Right lobe of liver (tissue), 6 donors: ENCODE measurements at regions not wholly inside any gene's neighbourhood (a gene's known extent, or its start where the extent isn't known, plus 50 kb on each side); places are given as distances from the start of the nearest gene placed in this dataset.
"Not testable (repeated sequence)": the region's sequence is repeated elsewhere in the genome, so short reads cannot be mapped to it uniquely, and the experiment has no call there.

Source experiments
- ATAC-seq, 4 donors: fragments of 200-7000 bp; cut with Tn5 transposase; one replicate each; pipeline ENCODE4 v1.9.1; 2020; ENCODE audit warnings: mild to moderate bottlenecking in 4 of 4, moderate library complexity in 4 of 4
- DNase-seq, 3 donors: peaks; one replicate each; pipeline ENCODE4 v3.0.0-alpha.2; 2020
- H3K27ac ChIP-seq, 3 donors: fragments of 200-600 bp; one replicate each; pipeline ENCODE4 v1.8.0; 2022
- H3K27me3 ChIP-seq, 2 donors: fragments of 200-600 bp; one replicate each; pipeline ENCODE4 v1.8.0; 2022
- H3K36me3 ChIP-seq, 4 donors: fragments of 200-600 bp; sonication (generic) in 1 of 4; one replicate each; pipeline versions ENCODE4 v1.5.1 to v1.8.0; 2017 to 2022; ENCODE audit warnings: control low read depth in 1 of 4
- H3K4me1 ChIP-seq, 4 donors: fragments of 200-600 bp; sonication (generic) in 1 of 4; one replicate each; pipeline versions ENCODE4 v1.5.1 to v1.8.0; 2017 to 2022; ENCODE audit warnings: control low read depth in 1 of 4
- H3K4me3 ChIP-seq, 3 donors: fragments of 200-600 bp; one replicate each; pipeline ENCODE4 v1.8.0; 2022
- H3K9me3 ChIP-seq, 4 donors: fragments of 200-600 bp; sonication (generic) in 1 of 4; one replicate each; pipeline versions ENCODE4 v1.5.1 to v1.8.0; 2017 to 2022; ENCODE audit warnings: control low read depth in 1 of 4
- CTCF ChIP-seq, 4 donors: fragments of 200-600 bp in 3 of 4; fragments of 450-650 bp in 1 of 4; IDR thresholded peaks; one replicate each; pipeline versions ENCODE4 v1.5.1 to v1.8.0; 2016 to 2022; ENCODE audit warnings: antibody characterized with exemption in 4 of 4, mild to moderate bottlenecking in 2 of 4
- POLR2A ChIP-seq: fragments of 450-650 bp; IDR thresholded peaks from one replicate; pipeline ENCODE4 v1.6.1; 2017; ENCODE audit warnings: antibody characterized with exemption, mild to moderate bottlenecking
- WGBS: methylation state at CpG from one replicate; pipeline ENCODE4 v1.1.6; 2018; ENCODE audit warnings: low coverage, low lambda C conversion rate; ENCODE audit not compliant: insufficient coverage; ENCODE audit errors: missing lambda C conversion rate; 5-methylcytosine and 5-hydroxymethylcytosine counted together
- intact Hi-C, 2 donors: fragments of 100-400 bp; cut with DNase I; formaldehyde crosslinking; loops; one replicate each; pipeline versions ENCODE4 v1.11.2 to v1.14.1; 2022
- donor health status: DM: no; HTN: yes; CAD: no.
- donor health status: DM: no; HTN: no; CAD: no.
- donor health status: DM: no; HTN: no; CAD: no.
- donor health status: DM: no; HTN: yes; CAD: no.
- donor health status: DM: no; HTN: yes; CAD: no.

- ATAC-seq = no peak
- intact Hi-C loops = no loop called here
- 62% methylated on average over 7 of the region's 14 CpGs for WGBS
- H3K4me3 ChIP-seq = no peak overlapping the region
- DNase-seq = no peak
- H3K27ac ChIP-seq = no peak overlapping the region
- no peaks in the 10 kb centered on the region for H3K36me3 ChIP-seq
- no peaks in the 10 kb centered on the region for H3K9me3 ChIP-seq
- no peak for TF ChIP-seq POLR2A
- no peak for TF ChIP-seq CTCF (IDR thresholded peaks at IDR 0.05)
- no peaks in the 10 kb centered on the region for H3K4me1 ChIP-seq
- H3K27me3 ChIP-seq = no peaks in the 10 kb centered on the region
These were observed 476.3 kb upstream of the CADM1 start for GRCh38 chr11:115980337-115981103.

- DNase-seq (no peak), ATAC-seq (no peak)
- Histone ChIP-seq H3K27ac (no peak overlapping the region), H3K9me3 (no peaks in the 10 kb centered on the region), H3K36me3 (no peaks in the 10 kb centered on the region), H3K4me3 (no peak overlapping the region), H3K4me1 (no peaks in the 10 kb centered on the region), H3K27me3 (no peaks in the 10 kb centered on the region)
- no peak for TF ChIP-seq CTCF (IDR thresholded peaks at IDR 0.05)
- no peak for TF ChIP-seq POLR2A
- intact Hi-C loops = no loop called here
- 64% methylated on average over 1 of the region's 1 CpG for WGBS
These were observed 470.5 kb upstream of the CADM1 start for GRCh38 chr11:115974703-115975102.

- H3K4me3 ChIP-seq, DNase-seq, intact Hi-C loops, ATAC-seq, H3K9me3 ChIP-seq, H3K27ac ChIP-seq, H3K27me3 ChIP-seq, H3K36me3 ChIP-seq: not testable (repeated sequence)
- peaks cover 0 to 11% (median 0%) of the 10 kb centered on the region in 4 donors for H3K4me1 ChIP-seq
- WGBS = 18% methylated on average over 2 of the region's 9 CpGs
These were observed 463.0 kb upstream of the CADM1 start for GRCh38 chr11:115967203-115967602.

GRCh38 chr11:115965767-115966504 lies 461.7 kb upstream of the CADM1 start:
- H3K4me3 ChIP-seq = no peak overlapping the region
- H3K4me1 ChIP-seq = peaks cover 0 to 11% (median 0%) of the 10 kb centered on the region in 4 donors
- intact Hi-C loops = no loop called here
- DNase-seq (no peak), ATAC-seq (peak in 2 of 4 donors; percentile 21 to 26)
- no peaks in the 10 kb centered on the region for H3K36me3 ChIP-seq
- H3K27me3 ChIP-seq = no peaks in the 10 kb centered on the region
- no peak for TF ChIP-seq CTCF (IDR thresholded peaks at IDR 0.05)
- TF ChIP-seq POLR2A = no peak
- no peaks in the 10 kb centered on the region for H3K9me3 ChIP-seq
- WGBS = 65% methylated on average over 4 of the region's 13 CpGs
- no peak overlapping the region for H3K27ac ChIP-seq

- no peak for DNase-seq
- no peaks in the 10 kb centered on the region for H3K36me3 ChIP-seq
- ATAC-seq = peak; percentile 85 to 94 (median 93)
- no peaks in the 10 kb centered on the region for H3K27me3 ChIP-seq
- no peak overlapping the region for H3K4me3 ChIP-seq
- TF ChIP-seq POLR2A (no peak), CTCF (IDR thresholded peaks at IDR 0.05) (no peak)
- intact Hi-C loops = no loop called here
- H3K4me1 ChIP-seq = peaks cover 0 to 11% (median 0%) of the 10 kb centered on the region in 4 donors
- H3K27ac ChIP-seq = no peak overlapping the region
- 17% methylated on average over 1 of the region's 2 CpGs for WGBS
- no peaks in the 10 kb centered on the region for H3K9me3 ChIP-seq
These were observed 459.9 kb upstream of the CADM1 start for GRCh38 chr11:115964091-115964490.
